Mesothelial cell of epicardium (in vitro differentiated cells): ENCODE measurements at regions not wholly inside any gene's neighbourhood (a gene's known extent, or its start where the extent isn't known, plus 50 kb on each side); places are given as distances from the start of the nearest gene placed in this dataset.

Experiments used
- DNase-seq, 2 experiments: peaks; one replicate each; pipeline ENCODE4 v3.0.0; 2021; ENCODE audit warnings: low spot score in 2 of 2; ENCODE audit not compliant: unreplicated experiment in 2 of 2
- H3K27ac Mint-ChIP-seq: 2 replicates; pipeline ENCODE4 v1.8.0; 2021; ENCODE audit warnings: mixed read lengths
- H3K27me3 Mint-ChIP-seq: 2 replicates; pipeline ENCODE4 v1.8.0; 2021; ENCODE audit warnings: low read depth, mixed read lengths
- H3K36me3 Mint-ChIP-seq: 2 replicates; pipeline ENCODE4 v1.8.0; 2021; ENCODE audit warnings: mixed read lengths
- H3K4me1 Mint-ChIP-seq: 2 replicates; pipeline ENCODE4 v1.8.0; 2021; ENCODE audit warnings: mixed read lengths
- H3K4me3 Mint-ChIP-seq: 2 replicates; pipeline ENCODE4 v1.8.0; 2021; ENCODE audit warnings: mild to moderate bottlenecking, moderate library complexity, mixed read lengths
- H3K9me3 Mint-ChIP-seq: 2 replicates; pipeline ENCODE4 v1.8.0; 2021; ENCODE audit warnings: mixed read lengths
- TF ChIP-seq, protein P1 (sequence below): fragments of 200-600 bp; sonication (generic); IDR thresholded peaks from one replicate; pipeline ENCODE4 v1.5.0; 2021; ENCODE audit warnings: antibody characterized with exemption; ENCODE audit not compliant: unreplicated experiment

DNA sequence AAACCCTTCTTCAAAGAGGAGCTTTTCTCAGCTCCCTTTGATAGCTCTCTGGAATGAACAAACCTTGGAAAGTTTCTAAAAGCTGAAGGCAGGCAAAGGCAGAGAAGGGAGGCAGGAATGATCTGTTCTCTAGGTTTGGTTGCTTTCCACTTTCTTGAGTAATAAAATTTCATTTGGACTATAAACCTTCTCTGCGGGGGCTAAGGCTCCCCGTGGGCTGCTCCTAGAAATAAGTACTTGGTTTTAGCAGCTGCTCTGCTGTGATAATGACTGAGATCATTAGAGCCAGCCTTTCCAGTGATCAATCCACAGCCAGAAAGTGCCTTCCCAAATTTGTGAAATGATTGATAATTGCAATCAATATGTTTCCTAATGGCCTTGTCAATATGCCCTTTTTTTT, 183.8 kb upstream of the HTR2A start:
- H3K4me3 Mint-ChIP-seq = no peak overlapping the region
- H3K4me1 Mint-ChIP-seq = peaks cover 5% of the 10 kb centered on the region
- TF ChIP-seq, protein P1, sequence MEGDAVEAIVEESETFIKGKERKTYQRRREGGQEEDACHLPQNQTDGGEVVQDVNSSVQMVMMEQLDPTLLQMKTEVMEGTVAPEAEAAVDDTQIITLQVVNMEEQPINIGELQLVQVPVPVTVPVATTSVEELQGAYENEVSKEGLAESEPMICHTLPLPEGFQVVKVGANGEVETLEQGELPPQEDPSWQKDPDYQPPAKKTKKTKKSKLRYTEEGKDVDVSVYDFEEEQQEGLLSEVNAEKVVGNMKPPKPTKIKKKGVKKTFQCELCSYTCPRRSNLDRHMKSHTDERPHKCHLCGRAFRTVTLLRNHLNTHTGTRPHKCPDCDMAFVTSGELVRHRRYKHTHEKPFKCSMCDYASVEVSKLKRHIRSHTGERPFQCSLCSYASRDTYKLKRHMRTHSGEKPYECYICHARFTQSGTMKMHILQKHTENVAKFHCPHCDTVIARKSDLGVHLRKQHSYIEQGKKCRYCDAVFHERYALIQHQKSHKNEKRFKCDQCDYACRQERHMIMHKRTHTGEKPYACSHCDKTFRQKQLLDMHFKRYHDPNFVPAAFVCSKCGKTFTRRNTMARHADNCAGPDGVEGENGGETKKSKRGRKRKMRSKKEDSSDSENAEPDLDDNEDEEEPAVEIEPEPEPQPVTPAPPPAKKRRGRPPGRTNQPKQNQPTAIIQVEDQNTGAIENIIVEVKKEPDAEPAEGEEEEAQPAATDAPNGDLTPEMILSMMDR = no peak
- DNase-seq = no peak
- no peak overlapping the region for H3K27ac Mint-ChIP-seq
- peaks cover 27% of the 10 kb centered on the region for H3K9me3 Mint-ChIP-seq
- no peaks in the 10 kb centered on the region for H3K27me3 Mint-ChIP-seq
- no peaks in the 10 kb centered on the region for H3K36me3 Mint-ChIP-seq

DNA sequence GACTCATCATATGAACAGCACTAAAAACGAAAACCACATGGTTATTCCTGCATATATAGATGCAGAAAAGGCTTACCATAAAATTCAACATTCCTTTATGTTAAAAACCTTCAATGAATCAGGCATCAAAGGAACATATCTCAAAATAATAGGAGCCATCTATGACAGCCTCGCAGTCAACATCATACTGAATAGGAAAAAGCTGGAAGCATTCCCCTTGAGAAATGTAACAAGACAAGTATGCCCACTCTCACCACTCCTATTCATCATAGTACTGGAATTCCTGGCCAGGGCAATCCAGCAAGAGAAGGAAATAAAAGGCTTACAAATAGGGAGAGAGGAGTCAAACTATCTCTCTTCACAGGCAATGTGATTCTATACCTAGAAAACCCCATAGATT, 179.6 kb upstream of the HTR2A start:
- Mint-ChIP-seq H3K4me3 (no peak overlapping the region), H3K4me1 (peaks cover 1% of the 10 kb centered on the region), H3K9me3 (peaks cover 47% of the 10 kb centered on the region), H3K27ac (no peak overlapping the region), H3K36me3 (peaks cover 14% of the 10 kb centered on the region), H3K27me3 (no peaks in the 10 kb centered on the region)
- TF ChIP-seq, protein P1 = no peak
- no peak for DNase-seq

DNA sequence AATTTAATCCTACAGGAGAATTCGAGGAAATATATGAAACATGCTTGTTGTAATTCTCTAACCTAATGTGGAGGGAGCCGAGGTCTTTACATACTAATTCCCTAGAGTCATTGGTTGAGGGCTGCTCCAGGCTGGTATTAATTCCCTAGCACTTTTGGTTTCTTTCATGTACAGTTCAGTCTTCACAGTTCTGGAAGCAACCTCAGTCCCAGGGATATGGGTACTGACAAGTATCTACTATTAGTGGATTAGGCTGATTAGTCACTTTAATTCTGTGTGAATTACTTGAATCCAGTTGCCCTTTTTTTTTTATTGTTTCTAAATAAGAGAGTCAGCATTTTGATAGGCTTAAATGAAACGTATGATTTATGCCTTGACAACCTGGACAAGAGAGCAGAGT, 172.3 kb upstream of the HTR2A start:
- Mint-ChIP-seq H3K4me1 (no peaks in the 10 kb centered on the region), H3K27ac (no peak overlapping the region), H3K27me3 (no peaks in the 10 kb centered on the region), H3K4me3 (no peak overlapping the region), H3K36me3 (peaks cover 3% of the 10 kb centered on the region), H3K9me3 (peaks cover 12% of the 10 kb centered on the region)
- DNase-seq = no peak
- TF ChIP-seq, protein P1 = no peak

DNA sequence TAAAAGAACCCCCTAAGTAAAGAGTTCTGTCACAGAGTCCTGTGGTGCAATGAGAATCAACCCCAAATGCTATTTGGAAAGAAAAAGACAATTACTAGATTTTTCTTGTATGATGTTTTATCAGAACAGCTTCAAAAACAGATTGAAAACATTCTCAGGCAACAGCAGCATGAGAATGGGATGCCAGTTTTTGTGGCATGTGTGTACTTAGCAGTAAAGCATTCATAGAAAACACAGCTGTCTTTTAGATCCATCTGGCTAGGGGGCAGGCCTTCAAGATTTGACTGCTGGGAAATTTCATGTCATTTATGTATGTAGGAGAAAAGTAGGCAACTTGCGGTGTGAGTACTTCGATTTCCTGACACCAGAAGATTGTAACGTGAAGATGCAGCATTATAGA, 170.5 kb upstream of the HTR2A start:
- Mint-ChIP-seq H3K27me3 (no peaks in the 10 kb centered on the region), H3K36me3 (no peaks in the 10 kb centered on the region), H3K27ac (no peak overlapping the region), H3K4me3 (no peak overlapping the region), H3K9me3 (peaks cover 13% of the 10 kb centered on the region), H3K4me1 (no peaks in the 10 kb centered on the region)
- DNase-seq = no peak
- TF ChIP-seq, protein P1 = no peak

DNA sequence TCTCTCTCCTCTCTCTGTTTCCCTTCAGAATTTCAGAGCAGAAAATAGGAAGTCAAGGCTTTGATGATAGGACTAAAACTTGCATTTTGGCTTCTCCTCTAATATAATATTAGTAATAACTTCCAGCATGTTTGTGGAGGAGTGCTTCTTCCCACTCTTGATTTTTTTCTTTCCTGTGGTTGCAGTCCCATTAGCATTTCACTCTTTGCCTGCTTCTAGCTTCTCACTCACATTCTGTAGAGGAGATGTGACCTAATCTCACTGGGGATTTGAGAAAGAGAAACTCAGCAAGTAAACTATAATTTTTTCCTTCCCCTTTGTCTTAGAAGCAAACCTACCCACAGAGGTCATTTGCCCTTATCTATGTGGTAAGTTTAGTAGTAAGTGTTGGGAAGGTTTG, 169.4 kb upstream of the HTR2A start:
- Mint-ChIP-seq H3K4me1 (no peaks in the 10 kb centered on the region), H3K27ac (no peak overlapping the region), H3K9me3 (peaks cover 23% of the 10 kb centered on the region), H3K4me3 (no peak overlapping the region), H3K36me3 (no peaks in the 10 kb centered on the region), H3K27me3 (no peaks in the 10 kb centered on the region)
- TF ChIP-seq, protein P1 = no peak
- DNase-seq = no peak

DNA sequence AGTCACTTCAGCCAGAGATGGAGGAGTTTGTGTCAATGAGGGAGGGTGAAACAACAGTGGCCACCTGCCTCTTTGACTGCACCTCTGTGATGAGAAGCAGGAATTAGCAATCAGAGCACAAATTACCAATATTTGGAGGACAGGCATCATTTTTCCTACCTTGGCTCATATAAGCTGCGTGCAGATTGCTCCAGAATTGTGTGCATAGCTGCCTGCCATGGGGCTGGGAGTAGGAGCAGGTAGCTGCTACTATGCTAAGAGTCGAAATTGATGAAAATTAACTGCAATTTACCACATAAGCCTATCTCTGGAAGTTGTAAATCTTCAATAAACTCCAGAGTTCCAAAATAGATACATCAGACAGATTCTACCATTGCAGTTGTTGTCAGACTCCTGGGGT, 167.5 kb upstream of the HTR2A start:
- Mint-ChIP-seq H3K4me3 (no peak overlapping the region), H3K27ac (no peak overlapping the region), H3K4me1 (no peaks in the 10 kb centered on the region), H3K36me3 (peaks cover 2% of the 10 kb centered on the region), H3K27me3 (no peaks in the 10 kb centered on the region), H3K9me3 (peaks cover 41% of the 10 kb centered on the region)
- DNase-seq = no peak
- TF ChIP-seq, protein P1 = no peak
